GM10248 (cell line): ENCODE measurements at regions not wholly inside any gene's neighbourhood (a gene's known extent, or its start where the extent isn't known, plus 50 kb on each side); places are given as distances from the start of the nearest gene placed in this dataset.

ENCODE experiments used
- CTCF ChIA-PET: fragments of 300-600 bp; sonication (Branson Sonifier 250); formaldehyde crosslinking; extraction: SDS; loops from one replicate; lab custom pipeline; 2021; ENCODE audit warnings: antibody characterized with exemption; lab: Yijun Ruan, JAX
- POLR2A ChIA-PET: fragments of 350-650 bp; sonication (Branson Sonifier 250); formaldehyde crosslinking; extraction: SDS; loops from one replicate; lab custom pipeline; 2020; ENCODE audit warnings: antibody characterized with exemption; lab: Yijun Ruan, JAX
- DNase-seq: peaks from one replicate; pipeline ENCODE4 v3.0.0; 2012; ENCODE audit errors: extremely low spot score
- TF ChIP-seq, protein P1 (sequence below): IDR thresholded peaks from 2 replicates; pipeline ENCODE4 v1.5.1; 2012; ENCODE audit warnings: mild to moderate bottlenecking, low read depth; ENCODE audit errors: extremely low read depth, missing control alignments, control extremely low read depth

DNA sequence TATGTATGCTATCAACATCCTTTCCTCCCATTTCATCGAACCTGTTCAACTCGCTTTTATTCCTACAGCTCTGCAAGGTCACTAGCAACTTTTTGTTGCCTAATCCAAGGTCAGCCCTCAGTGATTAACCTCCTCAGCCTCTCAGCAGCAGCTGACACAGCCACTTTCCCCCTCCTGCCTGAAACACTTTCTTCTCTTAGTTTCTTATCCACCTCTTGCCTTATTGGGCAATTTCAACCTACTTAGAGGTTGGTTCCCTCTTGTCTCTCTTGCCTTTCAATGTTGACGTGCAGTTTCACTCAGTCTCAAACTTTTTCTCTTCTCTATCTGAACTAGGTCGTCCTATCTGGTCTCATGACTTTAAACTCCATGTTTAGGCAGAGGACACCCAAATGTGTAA is 156.3 kb downstream of the C1orf94 start:
- TF ChIP-seq, protein P1, sequence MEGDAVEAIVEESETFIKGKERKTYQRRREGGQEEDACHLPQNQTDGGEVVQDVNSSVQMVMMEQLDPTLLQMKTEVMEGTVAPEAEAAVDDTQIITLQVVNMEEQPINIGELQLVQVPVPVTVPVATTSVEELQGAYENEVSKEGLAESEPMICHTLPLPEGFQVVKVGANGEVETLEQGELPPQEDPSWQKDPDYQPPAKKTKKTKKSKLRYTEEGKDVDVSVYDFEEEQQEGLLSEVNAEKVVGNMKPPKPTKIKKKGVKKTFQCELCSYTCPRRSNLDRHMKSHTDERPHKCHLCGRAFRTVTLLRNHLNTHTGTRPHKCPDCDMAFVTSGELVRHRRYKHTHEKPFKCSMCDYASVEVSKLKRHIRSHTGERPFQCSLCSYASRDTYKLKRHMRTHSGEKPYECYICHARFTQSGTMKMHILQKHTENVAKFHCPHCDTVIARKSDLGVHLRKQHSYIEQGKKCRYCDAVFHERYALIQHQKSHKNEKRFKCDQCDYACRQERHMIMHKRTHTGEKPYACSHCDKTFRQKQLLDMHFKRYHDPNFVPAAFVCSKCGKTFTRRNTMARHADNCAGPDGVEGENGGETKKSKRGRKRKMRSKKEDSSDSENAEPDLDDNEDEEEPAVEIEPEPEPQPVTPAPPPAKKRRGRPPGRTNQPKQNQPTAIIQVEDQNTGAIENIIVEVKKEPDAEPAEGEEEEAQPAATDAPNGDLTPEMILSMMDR: no peak

DNA sequence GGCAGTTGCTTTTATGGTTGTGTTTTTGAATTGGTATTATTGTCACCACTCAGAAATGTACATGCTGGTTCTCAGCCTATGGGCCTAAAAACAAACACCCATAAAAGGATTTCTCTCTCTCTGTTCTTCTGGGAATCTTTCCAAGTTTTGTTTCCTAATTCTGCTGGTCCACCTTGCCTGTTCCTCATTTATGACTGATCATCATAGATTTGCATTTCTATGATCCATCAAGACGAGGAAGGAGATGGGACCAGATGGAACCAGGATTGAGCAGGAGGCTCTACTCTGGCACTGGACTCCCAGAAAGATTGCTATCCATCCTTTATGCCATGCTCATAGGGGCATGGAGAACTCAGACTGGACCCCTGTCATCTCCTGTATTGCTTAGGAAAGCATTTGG is 162.2 kb downstream of the C1orf94 start:
- CTCF ChIA-PET: no interaction called here
- POLR2A ChIA-PET: no interaction called here
- TF ChIP-seq, protein P1: no peak
- DNase-seq: no peak

More for the DNA sequence above, 156.3 kb downstream of the C1orf94 start:
- peak; percentile 28 for DNase-seq
- ChIA-PET CTCF (interaction anchor here (1.3 kb wide), 1 partner anchor 15 kb away, joined by 4 read pairs; no protein-coding TSS in a partner anchor), POLR2A (no interaction called here)

DNA sequence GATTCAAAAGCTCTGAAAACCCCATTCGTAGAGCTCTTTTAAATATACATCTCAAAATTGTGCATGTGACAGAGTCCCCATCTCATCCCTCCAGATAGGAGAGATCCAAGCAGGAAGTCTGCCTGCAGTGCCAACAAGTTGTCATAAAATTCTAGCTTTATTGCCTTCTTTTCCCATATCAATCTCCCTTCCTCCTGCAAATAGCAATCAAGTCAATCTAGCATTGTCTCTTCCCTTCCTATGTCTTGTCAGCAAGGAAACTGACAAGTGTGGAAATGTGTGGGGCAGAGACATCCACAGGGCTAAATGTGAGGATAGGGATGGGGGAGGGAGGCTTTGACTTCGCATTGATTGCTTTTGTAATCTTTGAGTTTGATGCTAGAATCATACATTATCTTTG is 165.2 kb downstream of the C1orf94 start:
- TF ChIP-seq, protein P1: no peak
- CTCF ChIA-PET: interaction anchor here (2.4 kb wide), 1 partner anchor 15 kb away, joined by 7 read pairs; no protein-coding TSS in a partner anchor
- POLR2A ChIA-PET: no interaction called here
- DNase-seq: no peak

DNA sequence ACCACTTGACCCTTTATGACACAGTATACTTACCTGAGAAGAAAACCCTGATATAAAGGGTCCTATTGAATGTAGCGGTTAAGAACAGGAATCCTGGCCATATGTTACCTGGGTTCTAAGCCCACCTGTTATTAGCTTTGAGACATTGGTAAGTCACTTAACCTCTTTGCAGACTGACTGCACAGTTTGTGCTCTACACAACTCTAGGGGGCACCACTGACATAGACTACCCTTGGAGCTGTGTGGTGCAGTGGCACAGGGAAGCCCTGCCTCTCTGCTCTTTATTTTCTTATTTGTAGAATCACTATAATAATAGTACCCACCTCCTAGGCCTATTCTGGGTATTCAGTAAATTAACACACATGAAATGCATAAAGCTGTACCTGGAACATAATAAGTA is 165.6 kb downstream of the C1orf94 start:
- POLR2A ChIA-PET: no interaction called here
- TF ChIP-seq, protein P1: no peak
- CTCF ChIA-PET: interaction anchor here (1.2 to 2.4 kb wide), 2 partner anchors 15 to 18 kb away, joined by 4 to 7 read pairs; no protein-coding TSS in a partner anchor
- no peak for DNase-seq

DNA sequence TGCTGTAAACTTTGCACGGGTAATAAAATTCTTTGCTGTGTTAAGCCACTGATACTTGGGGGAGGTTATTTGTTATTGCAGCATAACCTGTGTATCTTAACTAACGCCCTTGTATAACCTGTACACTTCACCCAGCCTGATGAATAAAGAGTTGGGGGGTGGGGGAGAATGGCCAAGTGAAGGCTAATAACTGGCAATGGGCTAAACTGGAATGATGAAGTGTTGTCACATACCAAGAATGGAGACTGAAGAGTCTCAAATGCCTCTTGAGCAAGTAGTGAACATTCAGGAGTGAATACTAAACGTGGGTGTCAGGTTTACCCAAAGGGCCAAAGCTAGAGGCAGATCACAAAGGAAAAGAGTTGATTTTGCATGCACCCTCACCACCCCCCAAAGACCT is 169.4 kb downstream of the C1orf94 start:
- ChIA-PET POLR2A (no interaction called here), CTCF (no interaction called here)
- DNase-seq: no peak
- TF ChIP-seq, protein P1: no peak

DNA sequence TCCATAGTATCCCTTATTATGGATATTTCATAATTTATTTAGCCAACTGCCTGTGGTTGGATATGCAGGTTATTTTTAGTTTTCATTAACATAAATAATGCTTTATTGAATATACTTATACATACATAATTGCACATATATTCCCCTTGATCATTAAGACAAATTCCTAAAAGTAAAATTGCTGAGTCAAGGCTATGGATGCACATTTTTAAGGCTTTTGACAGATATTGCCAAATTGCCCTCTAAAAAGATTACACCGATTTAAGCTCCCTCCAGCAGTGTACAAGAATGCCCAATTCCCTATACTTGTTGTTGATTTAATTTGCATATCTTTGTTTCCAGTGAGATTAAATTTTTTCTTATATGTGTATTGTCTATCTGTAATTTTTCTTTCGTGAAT is 176.7 kb downstream of the C1orf94 start:
- TF ChIP-seq, protein P1: no peak
- no peak for DNase-seq
- CTCF ChIA-PET: no interaction called here
- POLR2A ChIA-PET: no interaction called here
